ENCODE measurements at regions not wholly inside any gene's neighbourhood (a gene's known extent, or its start where the extent isn't known, plus 50 kb on each side); places are given as distances from the start of the nearest gene placed in this dataset.

- H3K27ac ChIP-seq, result no peak overlapping the region
- TF ChIP-seq ZFX (IDR thresholded peaks at IDR 0.05) (no peak), CTCF (conservative IDR thresholded peaks at IDR 0.05) (no peak)
Observed at GRCh38 chr16:86051368-86052114, 152.6 kb downstream of the IRF8 start.

- TF ChIP-seq ZFX (IDR thresholded peaks at IDR 0.05) (no peak), CTCF (conservative IDR thresholded peaks at IDR 0.05) (no peak)
- H3K27ac ChIP-seq, result no peak overlapping the region
Observed at GRCh38 chr16:86052115-86052670, 153.2 kb downstream of the IRF8 start.

- no peak overlapping the region for H3K27ac ChIP-seq
- TF ChIP-seq ZFX (IDR thresholded peaks at IDR 0.05) (no peak), CTCF (conservative IDR thresholded peaks at IDR 0.05) (no peak)
Observed at GRCh38 chr16:86052926-86053325, 154.0 kb downstream of the IRF8 start.

- TF ChIP-seq CTCF (conservative IDR thresholded peaks at IDR 0.05) (no peak), ZFX (IDR thresholded peaks at IDR 0.05) (no peak)
- no peak overlapping the region for H3K27ac ChIP-seq
Observed at GRCh38 chr16:86059253-86060171, 160.6 kb downstream of the IRF8 start.

- TF ChIP-seq CTCF (conservative IDR thresholded peaks at IDR 0.05) (no peak), ZFX (IDR thresholded peaks at IDR 0.05) (no peak)
- H3K27ac ChIP-seq, result no peak overlapping the region
Observed at GRCh38 chr16:86060381-86061317, 161.7 kb downstream of the IRF8 start.

- no peak overlapping the region for H3K27ac ChIP-seq
- TF ChIP-seq ZFX (IDR thresholded peaks at IDR 0.05), result no peak
Observed at GRCh38 chr16:86061318-86061695, 162.3 kb downstream of the IRF8 start.

- H3K27ac ChIP-seq, result no peak overlapping the region
- TF ChIP-seq CTCF (conservative IDR thresholded peaks at IDR 0.05) (no peak), ZFX (IDR thresholded peaks at IDR 0.05) (no peak)
Observed at GRCh38 chr16:86061721-86062120, 162.8 kb downstream of the IRF8 start.

Measured in C4-2B (cell line).